Transverse colon (tissue), 4 donors: ENCODE measurements at regions not wholly inside any gene's neighbourhood (a gene's known extent, or its start where the extent isn't known, plus 50 kb on each side); places are given as distances from the start of the nearest gene placed in this dataset.
"Not testable (repeated sequence)": the region's sequence is repeated elsewhere in the genome, so short reads cannot be mapped to it uniquely, and the experiment has no call there.

Experiments
- DNase-seq: peaks from one replicate; pipeline ENCODE4 v3.0.0-alpha.2; 2019
- H3K27ac ChIP-seq, 4 donors: fragments of 200-600 bp; sonication (generic); 2 replicates each; pipeline ENCODE4 v1.5.1; 2016 to 2018; ENCODE audit warnings: inconsistent platforms in 4 of 4
- H3K27me3 ChIP-seq: fragments of 200-600 bp; sonication (generic); 2 replicates; pipeline ENCODE4 v1.5.1; 2017; ENCODE audit warnings: inconsistent platforms
- H3K36me3 ChIP-seq, 4 donors: fragments of 200-600 bp; sonication (generic); 2 replicates each; pipeline ENCODE4 v1.5.1; 2017 to 2019; ENCODE audit warnings: inconsistent platforms in 4 of 4
- H3K4me1 ChIP-seq, 4 donors: fragments of 200-600 bp; sonication (generic); 2 replicates each; pipeline ENCODE4 v1.5.1; 2017 to 2020; ENCODE audit warnings: inconsistent platforms in 4 of 4
- H3K4me3 ChIP-seq, 4 donors: fragments of 200-600 bp; sonication (generic); 1 replicate in 1 of 4; 2 replicates in 3 of 4; pipeline versions ENCODE4 v1.5.1 to v1.6.1; 2017 to 2019; ENCODE audit warnings: inconsistent platforms in 4 of 4
- H3K9me3 ChIP-seq, 2 donors: fragments of 200-600 bp; sonication (generic); 2 replicates each; pipeline ENCODE4 v1.5.1; 2017 to 2019; ENCODE audit warnings: inconsistent platforms in 2 of 2
- EP300 ChIP-seq: sonication (generic); formaldehyde crosslinking; IDR thresholded peaks from one replicate; pipeline ENCODE4 v1.6.1; 2017; ENCODE audit warnings: antibody characterized with exemption, low read depth
- POLR2A ChIP-seq: fragments of 450-650 bp; IDR thresholded peaks from one replicate; pipeline ENCODE4 v1.6.1; 2016; ENCODE audit warnings: antibody characterized with exemption, mild to moderate bottlenecking, moderate library complexity
- POLR2AphosphoS5 ChIP-seq, 3 donors: sonication (generic); formaldehyde crosslinking; IDR thresholded peaks; one replicate each; pipeline ENCODE4 v1.6.1; 2016; ENCODE audit warnings: antibody characterized with exemption in 3 of 3
- WGBS, 2 donors: methylation state at CpG; one replicate each; pipeline ENCODE4 v1.1.5; 2018; ENCODE audit warnings: low coverage in 1 of 2; 5-methylcytosine and 5-hydroxymethylcytosine counted together
- in situ Hi-C, 4 donors: fragments of 200-750 bp; cut with MboI; loops; one replicate each; pipeline versions ENCODE4 v1.15.0 to v1.15.1; 2017; ENCODE audit warnings: low sequenced_read_pairs in 3 of 4, low pct_ligation_motif_present in 1 of 4, low pct_unique_long_range_greater_than_20kb in 1 of 4
- intact Hi-C: fragments of 100-400 bp; cut with DNase I; formaldehyde crosslinking; loops from one replicate; pipeline ENCODE4 v1.15.1; 2023; ENCODE audit warnings: low total_unique reads
- TF ChIP-seq, protein P1 (sequence below), 5 experiments: fragments of 200-600 bp in 3 of 5; fragments of 450-650 bp in 2 of 5; sonication (generic) in 3 of 5; IDR thresholded peaks; 1 replicate in 2 of 5; 2 replicates in 3 of 5; pipeline ENCODE4 v1.5.1; 2016 to 2017; ENCODE audit warnings: antibody characterized with exemption in 5 of 5, inconsistent platforms in 3 of 5, mild to moderate bottlenecking in 2 of 5, moderate library complexity in 1 of 5

DNA sequence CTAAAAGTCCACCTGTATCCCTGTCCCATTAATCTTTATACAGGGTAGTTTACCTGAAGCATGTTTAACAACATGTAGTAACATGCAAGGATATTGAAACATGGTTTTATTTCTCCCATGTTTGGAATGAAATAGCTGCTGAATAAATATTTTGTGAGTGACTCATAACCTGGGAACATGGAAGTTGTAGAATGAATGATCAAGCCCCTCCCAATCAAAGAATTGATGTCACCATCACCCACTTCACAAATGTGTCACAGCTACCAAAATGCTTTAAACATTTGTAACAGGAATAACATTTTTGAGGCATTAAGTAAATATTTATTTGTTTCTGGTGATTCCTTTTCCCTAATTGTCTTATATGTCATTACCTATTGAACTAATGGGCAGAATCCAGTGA, 58.9 kb upstream of the TNFAIP3 start:
- H3K27ac ChIP-seq = no peak overlapping the region
- TF ChIP-seq POLR2A = no peak
- TF ChIP-seq POLR2AphosphoS5 (IDR thresholded peaks at IDR 0.05) = no peak
- no peak for TF ChIP-seq EP300
- TF ChIP-seq, protein P1, sequence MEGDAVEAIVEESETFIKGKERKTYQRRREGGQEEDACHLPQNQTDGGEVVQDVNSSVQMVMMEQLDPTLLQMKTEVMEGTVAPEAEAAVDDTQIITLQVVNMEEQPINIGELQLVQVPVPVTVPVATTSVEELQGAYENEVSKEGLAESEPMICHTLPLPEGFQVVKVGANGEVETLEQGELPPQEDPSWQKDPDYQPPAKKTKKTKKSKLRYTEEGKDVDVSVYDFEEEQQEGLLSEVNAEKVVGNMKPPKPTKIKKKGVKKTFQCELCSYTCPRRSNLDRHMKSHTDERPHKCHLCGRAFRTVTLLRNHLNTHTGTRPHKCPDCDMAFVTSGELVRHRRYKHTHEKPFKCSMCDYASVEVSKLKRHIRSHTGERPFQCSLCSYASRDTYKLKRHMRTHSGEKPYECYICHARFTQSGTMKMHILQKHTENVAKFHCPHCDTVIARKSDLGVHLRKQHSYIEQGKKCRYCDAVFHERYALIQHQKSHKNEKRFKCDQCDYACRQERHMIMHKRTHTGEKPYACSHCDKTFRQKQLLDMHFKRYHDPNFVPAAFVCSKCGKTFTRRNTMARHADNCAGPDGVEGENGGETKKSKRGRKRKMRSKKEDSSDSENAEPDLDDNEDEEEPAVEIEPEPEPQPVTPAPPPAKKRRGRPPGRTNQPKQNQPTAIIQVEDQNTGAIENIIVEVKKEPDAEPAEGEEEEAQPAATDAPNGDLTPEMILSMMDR (IDR thresholded peaks at IDR 0.05) = no peak
- DNase-seq = no peak
- intact Hi-C loops (loop anchor here (10.0 kb wide), 1 partner anchor 67 kb away; no protein-coding TSS in a partner anchor), in situ Hi-C loops (loop anchor here in 1 of 4 donors (10.0 kb wide), 1 partner anchor 137 kb away; no protein-coding TSS in a partner anchor)
- peaks cover 0 to 31% (median 12%) of the 10 kb centered on the region in 4 donors for H3K4me1 ChIP-seq
- H3K9me3 ChIP-seq = no peaks in the 10 kb centered on the region
- no peaks in the 10 kb centered on the region for H3K27me3 ChIP-seq
- H3K36me3 ChIP-seq = no peaks in the 10 kb centered on the region
- H3K4me3 ChIP-seq = no peak overlapping the region

- TF ChIP-seq POLR2A = no peak
- no peak for TF ChIP-seq POLR2AphosphoS5 (IDR thresholded peaks at IDR 0.05)
- TF ChIP-seq, protein P1 (IDR thresholded peaks at IDR 0.05) = no peak
- TF ChIP-seq EP300 = no peak
- Histone ChIP-seq H3K9me3 (no peaks in the 10 kb centered on the region), H3K27ac (no peak overlapping the region), H3K4me3 (no peak overlapping the region), H3K27me3 (no peaks in the 10 kb centered on the region), H3K36me3 (no peaks in the 10 kb centered on the region), H3K4me1 (peaks cover 0 to 31% (median 11%) of the 10 kb centered on the region in 4 donors)
- 90 to 100% methylated on average over 1 to 7 of the region's 7 CpGs for WGBS, 2 donors
- in situ Hi-C loops (loop anchor here in 1 of 4 donors (10.0 kb wide), 1 partner anchor 136 kb away; no protein-coding TSS in a partner anchor), intact Hi-C loops (loop anchor here (10.0 kb wide), 1 partner anchor 66 kb away; no protein-coding TSS in a partner anchor)
- DNase-seq = no peak
Observed at GRCh38 chr6:137808836-137809315, 58.2 kb upstream of the TNFAIP3 start.

DNA sequence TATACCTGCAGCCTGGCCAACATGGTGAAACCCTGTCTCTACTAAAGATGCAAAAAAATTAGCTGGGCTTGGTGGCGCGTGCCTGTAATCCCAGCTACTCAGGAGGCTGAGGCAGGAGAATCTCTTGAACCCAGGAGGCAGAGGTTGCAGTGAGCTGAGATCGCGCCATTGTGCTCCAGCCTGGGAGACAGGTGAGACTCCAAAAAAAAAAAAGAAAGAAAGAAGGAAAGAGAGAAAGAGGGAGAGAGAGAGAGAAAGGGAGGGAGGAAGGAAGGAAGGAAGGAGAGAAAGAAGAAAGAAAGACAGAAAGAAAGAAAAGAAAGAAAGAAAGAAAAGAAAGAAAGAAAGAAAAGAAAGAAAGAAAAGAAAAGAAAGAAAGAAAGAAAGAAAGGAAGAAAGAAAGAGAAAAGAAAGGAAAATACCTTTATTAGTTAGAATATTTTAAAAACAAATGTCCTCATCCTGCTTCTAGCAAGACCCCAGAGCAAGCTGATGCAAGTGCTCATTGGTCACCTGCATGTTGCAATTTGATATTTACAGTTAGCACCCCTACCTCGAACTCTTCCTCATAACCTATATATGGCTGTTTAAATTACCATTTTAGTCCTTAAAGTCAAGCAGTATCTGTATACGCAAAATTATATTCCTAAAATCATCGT, 57.0 kb upstream of the TNFAIP3 start:
- peaks cover 0 to 26% (median 8%) of the 10 kb centered on the region in 4 donors for H3K4me1 ChIP-seq
- in situ Hi-C loops = loop anchor here in 1 of 4 donors (10.0 kb wide), 1 partner anchor 135 kb away; no protein-coding TSS in a partner anchor
- H3K4me3 ChIP-seq, H3K27me3 ChIP-seq, H3K9me3 ChIP-seq, H3K27ac ChIP-seq, H3K36me3 ChIP-seq, DNase-seq: not testable (repeated sequence)
- intact Hi-C loops = loop anchor here (10.0 kb wide), 1 partner anchor 65 kb away; no protein-coding TSS in a partner anchor
- 77 to 92% methylated on average over 2 to 7 of the region's 7 CpGs for WGBS, 2 donors

DNA sequence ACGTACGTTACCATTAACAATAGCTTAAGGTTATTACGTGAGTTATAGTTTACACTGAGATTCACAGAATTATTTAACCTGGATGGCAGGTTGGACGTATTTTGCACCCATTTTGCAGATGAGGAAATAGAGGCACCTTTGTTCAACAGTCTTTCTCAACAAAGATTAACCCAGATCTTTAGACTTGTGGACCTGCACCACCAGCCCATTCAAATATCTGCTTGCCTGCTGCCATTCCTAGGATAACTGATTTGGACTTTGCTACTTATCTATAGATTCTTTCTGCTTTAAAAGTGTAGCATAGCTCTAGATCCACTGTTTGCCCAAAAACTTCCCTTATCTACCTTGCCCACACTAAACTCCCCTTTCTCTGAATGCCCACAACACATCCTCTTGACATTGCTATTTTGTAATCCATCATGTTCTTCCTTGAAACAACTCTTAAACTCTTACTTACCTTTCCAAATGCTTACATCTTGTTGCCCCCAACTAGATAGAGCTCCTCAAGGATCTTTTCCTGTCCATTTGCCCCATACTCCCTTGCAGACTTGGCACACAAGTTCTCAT, 56.4 kb upstream of the TNFAIP3 start:
- DNase-seq = no peak
- 96 to 100% methylated on average over 4 of the region's 4 CpGs for WGBS, 2 donors
- in situ Hi-C loops (no loop called here), intact Hi-C loops (no loop called here)
- Histone ChIP-seq H3K27ac (peak overlapping the region; percentile 8 to 72 (median 44)), H3K9me3 (no peaks in the 10 kb centered on the region), H3K36me3 (no peaks in the 10 kb centered on the region), H3K4me3 (no peak overlapping the region), H3K27me3 (no peaks in the 10 kb centered on the region), H3K4me1 (peaks cover 0 to 20% (median 8%) of the 10 kb centered on the region in 4 donors)
- TF ChIP-seq POLR2A (no peak), EP300 (no peak), POLR2AphosphoS5 (IDR thresholded peaks at IDR 0.05) (no peak)
- TF ChIP-seq, protein P1 (IDR thresholded peaks at IDR 0.05) = no peak
